ENCODE measurements at regions not wholly inside any gene's neighbourhood (a gene's known extent, or its start where the extent isn't known, plus 50 kb on each side); places are given as distances from the start of the nearest gene placed in this dataset.

GRCh38 chr3:21028412-21028811, 722.6 kb downstream of the ZNF385D start:
- no peak for TF ChIP-seq CTCF (IDR thresholded peaks at IDR 0.05)
- TF ChIP-seq MAX (CRISPR knock-in tag; IDR thresholded peaks at IDR 0.05), result no peak
- TF ChIP-seq FOXP4 (CRISPR knock-in tag; IDR thresholded peaks at IDR 0.05), result no peak
- TF ChIP-seq ATF3 (CRISPR knock-in tag; conservative IDR thresholded peaks at IDR 0.05), result no peak
- no peak for TF ChIP-seq CBFB (CRISPR knock-in tag; IDR thresholded peaks at IDR 0.05; ENCODE audit: low read depth)
- no peak for TF ChIP-seq ZBTB21 (CRISPR knock-in tag; IDR thresholded peaks at IDR 0.05; ENCODE audit: borderline replicate concordance)
- no peak for TF ChIP-seq ESRRA (CRISPR knock-in tag; IDR thresholded peaks at IDR 0.05; ENCODE audit: borderline replicate concordance)
- TF ChIP-seq RELA (CRISPR knock-in tag; IDR thresholded peaks at IDR 0.05; ENCODE audit: borderline replicate concordance), result no peak
- TF ChIP-seq ZNF281 (CRISPR knock-in tag; IDR thresholded peaks at IDR 0.05), result no peak
- no peak for TF ChIP-seq CREB1 (CRISPR knock-in tag; IDR thresholded peaks at IDR 0.05)
